ENCODE measurements at regions not wholly inside any gene's neighbourhood (a gene's known extent, or its start where the extent isn't known, plus 50 kb on each side); places are given as distances from the start of the nearest gene placed in this dataset.
"Not testable (repeated sequence)": the region's sequence is repeated elsewhere in the genome, so short reads cannot be mapped to it uniquely, and the experiment has no call there.

GRCh38 chr19:41516292-41517171, 59.4 kb upstream of the CEACAM21 start:
- peak overlapping the region; percentile 71 for H3K4me3 ChIP-seq (ENCODE audit: low read length)
- H2AFZ ChIP-seq (ENCODE audit: low read depth, low read length); H4K20me1 ChIP-seq (ENCODE audit: insufficient read depth, low read length); H3K9me3 ChIP-seq (ENCODE audit: insufficient read depth, low read length); H3K36me3 ChIP-seq (replicated peaks; ENCODE audit: low read depth, low read length); H3K79me2 ChIP-seq (ENCODE audit: low read length): not testable (repeated sequence)
- peaks cover 35% of the 10 kb centered on the region for H3K4me1 ChIP-seq (ENCODE audit: low read length)
- H3K27me3 ChIP-seq (ENCODE audit: low read depth, low read length) = peaks cover 23% of the 10 kb centered on the region; the same call in 1 of the 2 replicates
- peak overlapping the region; percentile 92 for H3K4me2 ChIP-seq (ENCODE audit: low read length)
- peak; percentile 62 for TF ChIP-seq CTCF (IDR thresholded peaks at IDR 0.05; ENCODE audit: low read depth, low read length)
- H3K9ac ChIP-seq (ENCODE audit: low read length) = peak overlapping the region; percentile 58; the same call in 1 of the 2 replicates
- peak overlapping the region; percentile 55 for H3K27ac ChIP-seq (ENCODE audit: low read length)

- Histone ChIP-seq H3K4me3 (ENCODE audit: low read length) (no peak overlapping the region), H3K4me2 (ENCODE audit: low read length) (no peak overlapping the region), H3K27me3 (ENCODE audit: low read depth, low read length) (peaks cover 24% of the 10 kb centered on the region), H2AFZ (ENCODE audit: low read depth, low read length) (no peak overlapping the region), H3K79me2 (ENCODE audit: low read length) (no peaks in the 10 kb centered on the region), H3K27ac (ENCODE audit: low read length) (no peak overlapping the region), H3K9me3 (ENCODE audit: insufficient read depth, low read length) (no peaks in the 10 kb centered on the region), H4K20me1 (ENCODE audit: insufficient read depth, low read length) (no peaks in the 10 kb centered on the region), H3K4me1 (ENCODE audit: low read length) (peaks cover 50% of the 10 kb centered on the region), H3K9ac (ENCODE audit: low read length) (no peak overlapping the region), H3K36me3 (replicated peaks; ENCODE audit: low read depth, low read length) (no peaks in the 10 kb centered on the region)
- TF ChIP-seq EZH2phosphoT487 (IDR thresholded peaks at IDR 0.05; ENCODE audit: low read depth) (no peak), CTCF (IDR thresholded peaks at IDR 0.05; ENCODE audit: low read depth, low read length) (no peak)
Measured at GRCh38 chr19:41518141-41518540, 57.8 kb upstream of the CEACAM21 start.

- H3K9ac ChIP-seq (ENCODE audit: low read length) = peak overlapping the region; percentile 57; the same call in 1 of the 2 replicates
- not testable (repeated sequence) for H3K9me3 ChIP-seq (ENCODE audit: insufficient read depth, low read length); H4K20me1 ChIP-seq (ENCODE audit: insufficient read depth, low read length); H3K36me3 ChIP-seq (replicated peaks; ENCODE audit: low read depth, low read length); H3K79me2 ChIP-seq (ENCODE audit: low read length)
- peak overlapping the region; percentile 42; the same call in 1 of the 2 replicates for H2AFZ ChIP-seq (ENCODE audit: low read depth, low read length)
- H3K4me3 ChIP-seq (ENCODE audit: low read length) = peak overlapping the region; percentile 74
- peaks cover 40% of the 10 kb centered on the region for H3K4me1 ChIP-seq (ENCODE audit: low read length)
- H3K4me2 ChIP-seq (ENCODE audit: low read length) = peak overlapping the region; percentile 90
- H3K27me3 ChIP-seq (ENCODE audit: low read depth, low read length) = peaks cover 55% of the 10 kb centered on the region
- peak overlapping the region; percentile 36; the same call in 1 of the 2 replicates for H3K27ac ChIP-seq (ENCODE audit: low read length)
Measured at GRCh38 chr19:41521138-41521930, 54.6 kb upstream of the CEACAM21 start.

GRCh38 chr19:41521931-41522555, 53.9 kb upstream of the CEACAM21 start:
- Histone ChIP-seq H3K4me3 (ENCODE audit: low read length) (peak overlapping the region; percentile 74), H3K27ac (ENCODE audit: low read length) (peak overlapping the region; percentile 36; the same call in 1 of the 2 replicates)

More at GRCh38 chr19:41521931-41522555, 53.9 kb upstream of the CEACAM21 start:
- Histone ChIP-seq H3K9ac (ENCODE audit: low read length) (peak overlapping the region; percentile 57), H3K36me3 (replicated peaks; ENCODE audit: low read depth, low read length) (no peaks in the 10 kb centered on the region), H3K4me2 (ENCODE audit: low read length) (peak overlapping the region; percentile 90), H4K20me1 (ENCODE audit: insufficient read depth, low read length) (no peaks in the 10 kb centered on the region), H3K4me1 (ENCODE audit: low read length) (peaks cover 34% of the 10 kb centered on the region), H3K9me3 (ENCODE audit: insufficient read depth, low read length) (no peaks in the 10 kb centered on the region), H2AFZ (ENCODE audit: low read depth, low read length) (peak overlapping the region; percentile 87; the same call in 1 of the 2 replicates), H3K79me2 (ENCODE audit: low read length) (no peaks in the 10 kb centered on the region), H3K27me3 (ENCODE audit: low read depth, low read length) (peaks cover 63% of the 10 kb centered on the region)
- TF ChIP-seq EZH2phosphoT487 (IDR thresholded peaks at IDR 0.05; ENCODE audit: low read depth) (no peak), CTCF (IDR thresholded peaks at IDR 0.05; ENCODE audit: low read depth, low read length) (no peak)

All from OCI-LY3 (cell line).